GM21526 (cell line): ENCODE measurements at regions not wholly inside any gene's neighbourhood (a gene's known extent, or its start where the extent isn't known, plus 50 kb on each side); places are given as distances from the start of the nearest gene placed in this dataset.
"Not testable (repeated sequence)": the region's sequence is repeated elsewhere in the genome, so short reads cannot be mapped to it uniquely, and the experiment has no call there.

Experiments used
- ATAC-seq: cut with Tn5 transposase; IDR thresholded peaks from one replicate; pipeline ENCODE4 v1.9.1; 2021; ENCODE audit warnings: moderate library complexity; ENCODE audit not compliant: unreplicated experiment, low FRiP score

DNA sequence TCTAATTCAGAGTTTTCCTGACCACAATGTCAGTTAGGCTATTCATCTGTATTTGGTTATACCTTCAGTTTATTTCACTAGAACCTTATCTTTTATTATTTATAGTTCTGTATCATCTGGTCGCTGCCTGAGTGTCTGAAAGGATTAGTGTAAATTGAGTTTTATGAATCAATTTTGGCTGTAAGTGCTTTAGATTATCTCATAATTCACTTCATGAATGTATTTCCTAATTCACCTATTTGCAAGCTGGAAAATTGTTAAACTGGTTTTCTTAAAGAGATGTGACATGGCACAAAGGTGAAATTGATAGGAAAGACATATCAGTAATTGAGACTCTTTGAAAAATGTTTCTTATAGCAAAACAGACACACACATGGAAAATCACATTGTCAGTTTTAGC lies 242.4 kb upstream of the ACO1 start:
- ATAC-seq, result no peak

DNA sequence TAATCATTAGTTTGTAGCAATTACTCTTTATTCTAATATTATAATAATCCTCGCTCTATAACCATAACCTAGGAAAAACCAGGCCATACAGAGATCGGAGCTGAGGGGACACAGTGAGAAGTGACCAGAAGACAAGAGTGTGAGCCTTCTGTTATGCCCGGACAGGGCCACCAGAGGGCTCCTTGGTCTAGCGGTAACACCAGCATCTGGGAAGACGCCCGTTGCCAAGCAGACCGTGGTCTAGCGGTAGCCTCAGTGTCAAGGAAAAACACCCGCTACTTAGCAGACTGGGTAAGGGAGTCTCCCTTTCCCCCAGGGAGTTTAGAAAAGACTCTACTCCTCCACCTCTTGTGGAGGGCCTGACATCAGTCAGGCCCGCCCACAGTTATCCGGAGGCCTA lies 235.9 kb upstream of the ACO1 start:
- not testable (repeated sequence) for ATAC-seq

DNA sequence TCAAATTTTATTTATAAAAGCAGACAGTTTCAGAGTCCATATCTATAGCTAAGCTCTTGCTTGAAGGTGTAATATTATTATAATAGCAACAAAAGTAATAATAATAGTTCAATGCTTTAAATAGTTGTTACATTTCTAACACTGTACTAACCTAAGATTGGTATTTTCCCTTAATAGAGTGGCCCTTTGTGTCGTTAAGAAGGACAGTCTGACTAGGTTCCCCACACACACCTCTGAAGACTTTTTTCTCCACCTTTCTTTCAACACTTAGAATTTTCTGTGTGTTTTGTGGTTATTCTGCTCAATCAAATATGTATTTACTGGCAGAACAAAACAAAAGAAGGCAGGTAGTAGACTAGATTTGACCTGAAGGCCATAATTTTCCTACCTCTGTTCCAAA lies 223.2 kb upstream of the ACO1 start:
- peak; percentile 31 for ATAC-seq

DNA sequence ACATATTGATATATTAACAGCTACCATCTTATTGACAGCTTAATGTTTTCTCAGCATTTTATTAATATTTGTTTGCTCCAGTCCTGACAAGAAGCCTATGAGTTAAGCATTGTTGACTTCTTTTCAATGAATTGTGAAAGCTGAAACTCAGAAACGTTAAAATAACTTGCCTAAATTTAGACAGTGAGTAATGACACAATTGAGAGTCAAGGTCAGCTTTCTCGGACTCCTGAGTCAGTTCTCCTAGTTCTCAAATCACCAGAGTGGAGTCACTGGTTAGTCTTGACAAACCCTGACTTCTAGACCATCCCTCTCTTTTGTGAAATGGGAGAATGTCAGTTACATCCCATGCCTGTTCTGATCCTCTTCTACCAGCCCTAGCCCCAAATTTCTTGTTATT lies 222.7 kb upstream of the ACO1 start:
- ATAC-seq, result peak; percentile 98

DNA sequence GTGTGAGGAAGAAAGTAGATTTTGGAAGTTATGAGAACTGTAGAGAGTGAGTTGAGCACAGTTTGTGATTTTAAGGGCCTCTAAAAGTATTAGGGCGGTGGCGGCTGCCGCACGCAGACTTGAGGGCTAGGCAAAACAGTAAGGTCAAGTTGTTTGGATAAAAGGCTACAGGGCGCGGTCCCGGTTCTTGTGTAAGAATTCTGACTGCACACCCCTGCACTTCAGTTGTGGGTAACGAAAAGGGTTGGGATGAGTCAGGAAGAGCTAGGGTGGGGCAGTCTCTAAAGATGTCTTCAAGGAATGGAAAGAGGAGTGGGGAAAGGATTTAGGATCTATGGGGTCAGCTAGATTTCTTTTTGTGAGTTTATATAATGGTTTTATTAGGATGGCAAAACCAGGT lies 218.1 kb upstream of the ACO1 start:
- not testable (repeated sequence) for ATAC-seq

DNA sequence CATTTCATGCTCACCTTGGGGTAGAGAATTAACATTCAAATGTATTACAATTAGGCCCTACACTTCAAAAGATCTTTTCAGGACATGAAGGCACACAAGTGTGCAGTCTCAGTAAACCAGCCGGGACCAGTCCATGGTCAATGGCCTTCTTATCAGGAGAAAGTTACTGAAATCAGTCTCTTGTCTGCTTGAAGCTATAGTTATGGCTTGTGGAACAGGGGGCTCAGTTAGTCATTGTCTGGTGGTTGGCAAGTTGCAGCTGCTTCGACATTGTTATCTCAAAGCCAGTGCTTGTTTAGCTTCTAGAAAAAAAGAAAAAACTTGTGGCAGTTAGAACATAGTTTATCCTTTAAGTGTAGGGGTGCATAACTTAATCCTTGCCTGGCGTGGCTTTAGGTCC lies 213.1 kb upstream of the ACO1 start:
- ATAC-seq, result no peak

DNA sequence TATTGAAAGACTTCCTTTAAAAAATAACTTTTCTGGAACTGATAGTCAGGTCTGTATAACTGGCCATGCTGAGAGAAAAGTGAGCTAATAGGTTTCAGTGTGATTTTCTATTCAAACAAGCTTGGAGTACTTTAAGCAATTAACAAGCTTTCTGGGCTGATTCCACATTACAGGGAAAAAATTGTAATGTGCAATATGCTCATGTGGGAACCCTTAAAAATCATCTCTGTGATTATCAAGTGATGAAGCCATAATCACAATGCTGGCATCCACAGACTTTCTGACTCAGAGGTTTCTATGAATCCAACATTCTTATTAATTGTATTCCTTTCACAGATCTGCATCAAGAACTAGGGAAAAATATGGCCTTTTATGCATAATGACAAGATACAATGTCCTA lies 212.2 kb upstream of the ACO1 start:
- ATAC-seq, result no peak

DNA sequence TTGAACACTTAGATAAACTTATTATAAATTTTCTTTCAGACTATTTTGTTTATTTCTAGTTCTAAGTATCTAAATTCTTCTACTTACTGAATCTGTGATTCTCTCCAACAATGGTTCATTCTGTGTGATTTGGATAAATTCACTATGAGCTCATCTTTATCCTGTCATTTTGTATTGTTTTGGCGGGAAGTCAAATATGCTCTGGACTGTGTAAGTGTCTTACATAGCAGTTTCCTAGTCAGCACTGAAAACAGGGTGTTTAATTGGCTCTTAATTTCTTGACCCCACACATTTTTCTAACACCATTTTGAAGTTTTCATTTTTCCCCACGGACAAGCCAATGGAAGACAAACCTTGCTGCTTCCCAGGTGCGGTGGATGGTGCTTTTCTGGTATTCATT lies 207.0 kb upstream of the ACO1 start:
- ATAC-seq, result no peak

DNA sequence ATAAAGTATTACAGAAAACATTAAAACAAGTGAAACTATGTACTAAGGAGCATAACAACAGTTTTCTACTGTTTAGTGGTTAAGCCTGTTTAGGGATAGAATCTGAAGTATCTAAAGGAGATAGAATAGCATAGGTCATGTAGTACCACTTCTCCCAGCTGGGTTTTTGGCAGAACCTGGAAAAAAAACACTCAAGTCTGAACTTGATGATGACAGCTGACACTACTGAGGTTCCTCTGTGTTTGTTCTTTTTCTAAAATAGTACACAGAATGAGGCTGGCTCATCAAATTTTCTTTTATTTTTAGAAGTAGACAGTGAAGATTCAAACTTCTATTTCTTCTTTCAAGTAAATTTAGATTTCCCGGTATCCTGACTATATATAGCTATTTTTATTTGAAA lies 203.8 kb upstream of the ACO1 start:
- no peak for ATAC-seq

DNA sequence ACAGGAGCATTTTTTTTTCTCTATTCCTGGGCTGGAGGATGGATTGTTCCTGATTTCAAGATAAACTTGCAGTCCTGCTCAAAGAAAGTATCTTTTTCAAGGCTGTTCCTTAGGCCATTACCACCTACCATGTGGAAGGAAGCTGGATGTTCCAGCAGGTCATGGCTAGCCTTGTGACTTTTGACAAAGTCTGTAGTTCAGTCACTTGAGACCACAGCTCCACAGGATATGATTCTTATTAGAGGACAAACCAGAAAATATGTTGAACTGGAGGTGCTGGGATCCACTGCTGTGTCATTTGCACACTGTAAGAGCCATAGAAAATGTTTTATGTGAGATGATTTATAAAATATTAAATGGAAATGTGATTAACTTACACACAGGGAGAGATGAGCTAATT lies 184.2 kb upstream of the ACO1 start:
- no peak for ATAC-seq

DNA sequence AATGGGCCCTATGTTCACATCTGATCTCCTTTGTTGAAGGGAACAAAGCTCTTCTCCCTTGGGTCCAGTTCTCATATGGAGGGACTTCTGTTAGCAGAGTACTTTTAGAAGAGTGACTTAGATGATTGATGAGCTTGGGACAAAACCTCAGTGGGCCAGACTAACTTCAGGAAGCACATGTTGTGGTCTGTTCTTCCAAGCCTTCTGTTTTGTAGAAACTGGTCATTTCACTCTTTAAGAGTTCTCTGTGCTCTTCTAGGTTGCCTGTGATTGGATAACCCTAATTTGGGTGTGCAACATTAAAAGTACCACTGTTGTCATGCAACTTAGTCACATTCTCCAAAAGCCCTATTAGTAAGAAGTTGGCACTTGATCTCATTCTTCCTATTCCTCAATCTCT lies 183.5 kb upstream of the ACO1 start:
- ATAC-seq, result no peak

DNA sequence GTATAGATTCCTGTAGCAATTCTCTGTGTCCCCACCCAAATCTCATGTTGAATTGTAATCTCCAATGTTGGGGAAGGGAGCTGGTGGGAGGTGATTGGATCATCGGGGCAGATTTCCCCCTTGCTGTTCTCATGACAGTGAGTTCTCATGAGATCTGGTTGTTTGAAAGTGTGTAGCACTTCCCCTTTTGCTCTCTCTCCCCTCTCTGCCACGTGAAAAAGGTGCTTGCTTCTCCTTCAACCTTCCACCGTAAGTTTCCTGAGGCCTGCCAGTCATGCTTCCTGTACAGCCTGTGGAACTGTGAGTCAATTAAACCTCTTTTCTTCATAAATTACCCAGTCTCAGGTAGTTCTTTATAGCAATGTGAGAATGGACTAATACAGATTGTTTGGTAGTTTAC lies 175.3 kb upstream of the ACO1 start:
- ATAC-seq, result not testable (repeated sequence)

DNA sequence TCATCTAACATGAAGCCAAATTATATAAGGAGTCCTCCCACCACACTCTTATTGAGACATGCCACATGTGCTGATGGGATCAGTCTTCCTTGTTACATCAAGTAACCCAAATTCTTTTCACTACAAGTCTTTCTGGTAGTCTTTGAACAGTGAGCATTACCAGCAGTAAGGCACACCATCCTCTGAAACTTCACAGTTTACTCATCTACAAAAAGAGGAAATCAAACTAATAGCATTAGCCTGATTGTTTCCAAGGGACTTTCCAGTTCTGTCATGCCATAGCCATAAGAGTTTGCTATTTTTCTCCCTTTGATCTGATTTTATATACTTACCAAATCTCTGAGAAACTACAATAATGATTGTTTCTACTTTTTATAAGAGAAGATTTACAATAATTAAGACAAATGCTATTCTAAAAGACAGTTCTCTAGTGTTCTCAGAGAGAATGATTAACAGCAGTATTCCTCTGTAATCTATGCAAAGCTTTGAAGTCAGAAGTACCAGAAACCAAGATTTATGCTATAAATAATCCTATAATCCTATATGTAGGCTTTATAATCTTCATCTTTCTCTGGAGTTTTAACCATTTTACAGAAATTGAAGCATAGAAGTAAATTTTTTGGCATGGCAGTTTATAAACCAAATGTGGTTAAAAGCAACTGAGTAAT lies 166.2 kb upstream of the ACO1 start:
- ATAC-seq, result peak; percentile 99

DNA sequence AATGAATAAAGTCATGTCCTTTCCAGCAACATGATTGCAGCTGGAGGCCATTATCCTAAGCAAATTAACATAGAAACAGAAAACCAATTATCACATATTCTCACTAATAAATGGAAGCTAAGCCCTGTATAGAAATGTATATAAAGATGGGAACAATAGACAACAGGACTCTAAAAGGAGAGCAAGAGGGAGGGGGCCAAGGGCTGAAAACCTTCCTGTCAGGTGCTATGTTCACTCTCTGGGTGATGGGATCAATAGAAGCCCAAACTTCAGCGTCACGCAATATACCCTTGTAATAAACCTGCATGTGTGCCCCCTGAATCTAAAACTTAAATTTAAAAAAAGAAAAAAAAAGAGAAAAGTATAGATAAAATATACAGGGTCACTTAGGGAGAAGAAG lies 163.7 kb upstream of the ACO1 start:
- ATAC-seq, result no peak

DNA sequence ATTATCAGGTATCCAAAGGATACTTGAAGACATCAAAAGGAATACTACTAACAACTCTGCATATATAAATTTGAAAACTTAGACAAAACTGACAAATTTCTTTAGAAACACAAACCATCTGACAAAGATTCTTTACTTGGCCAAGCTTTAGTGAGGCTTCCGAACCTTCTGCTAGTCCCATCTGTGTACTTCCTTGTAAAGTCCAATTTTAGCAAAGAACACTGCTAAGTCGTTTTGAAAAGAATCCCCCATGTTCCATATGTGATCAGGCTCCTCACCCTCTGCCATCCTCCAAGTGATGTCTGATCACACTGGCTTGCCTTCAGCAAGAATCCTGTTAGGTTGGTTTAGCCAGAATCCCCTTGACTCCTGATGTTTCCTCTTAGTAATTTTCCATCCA lies 150.0 kb upstream of the ACO1 start:
- ATAC-seq, result no peak

DNA sequence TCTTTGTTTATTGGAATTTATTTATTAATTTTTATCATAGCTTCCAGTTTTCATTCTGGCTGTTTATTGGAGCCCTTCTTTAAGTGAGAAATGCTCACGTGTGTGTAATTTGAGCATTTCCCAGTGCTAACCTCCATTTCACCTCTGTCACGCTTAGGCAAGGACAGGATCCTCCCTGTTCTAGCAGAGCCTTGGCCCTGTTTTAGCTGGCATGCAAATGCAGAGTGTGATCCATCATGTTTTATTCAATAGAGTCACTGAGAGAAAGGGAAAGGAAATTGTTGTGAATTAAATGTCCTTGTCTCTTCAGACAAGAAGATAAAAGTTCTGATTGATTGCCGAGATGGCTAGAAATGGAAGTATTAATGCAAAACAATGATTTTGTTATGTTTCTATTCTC lies 137.3 kb upstream of the ACO1 start:
- ATAC-seq, result no peak

DNA sequence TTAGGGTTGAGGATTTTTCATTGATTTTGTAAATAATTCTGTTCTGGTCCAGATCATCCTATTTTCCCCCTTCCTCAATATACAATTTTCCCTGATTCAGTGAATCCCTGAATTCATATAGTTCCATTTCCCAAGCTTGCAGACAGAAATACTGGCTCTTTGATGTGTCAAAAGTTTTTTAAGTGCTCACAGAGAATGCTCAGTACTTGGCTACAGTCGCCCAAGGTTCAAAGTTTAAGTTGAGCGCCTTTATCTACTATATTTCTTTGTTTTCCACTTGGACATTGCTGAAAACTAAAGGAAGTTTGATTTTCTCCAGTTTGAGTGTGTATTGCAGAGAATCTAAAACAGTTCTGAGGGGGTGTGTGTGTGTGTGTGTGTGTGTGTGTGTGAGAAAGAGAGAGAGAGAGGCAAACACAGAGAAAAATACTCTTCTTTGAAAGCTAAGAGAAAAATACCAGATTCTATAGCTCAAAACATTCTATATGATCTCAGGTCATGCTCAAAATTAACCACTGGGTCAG lies 136.2 kb upstream of the ACO1 start:
- ATAC-seq, result no peak

DNA sequence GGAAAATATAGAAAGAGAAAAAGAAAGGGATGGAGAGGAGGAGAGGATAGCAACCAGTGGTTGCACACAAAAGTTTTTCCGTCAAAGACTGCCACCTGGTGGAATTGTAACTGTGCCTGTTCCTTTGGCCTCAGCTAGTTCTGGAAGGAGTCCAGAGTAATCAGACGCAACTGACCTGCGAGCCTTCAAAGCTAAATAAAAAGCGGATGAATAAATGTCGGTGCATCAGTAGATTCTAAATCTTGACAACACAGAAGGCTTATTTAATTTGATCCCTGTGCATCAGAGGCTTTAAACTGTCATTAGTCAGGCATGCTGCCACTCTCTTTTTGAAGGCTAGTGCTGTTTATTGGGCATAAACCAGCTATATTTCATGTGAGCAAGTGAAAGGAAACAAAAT lies 132.9 kb upstream of the ACO1 start:
- peak; percentile 84 for ATAC-seq

DNA sequence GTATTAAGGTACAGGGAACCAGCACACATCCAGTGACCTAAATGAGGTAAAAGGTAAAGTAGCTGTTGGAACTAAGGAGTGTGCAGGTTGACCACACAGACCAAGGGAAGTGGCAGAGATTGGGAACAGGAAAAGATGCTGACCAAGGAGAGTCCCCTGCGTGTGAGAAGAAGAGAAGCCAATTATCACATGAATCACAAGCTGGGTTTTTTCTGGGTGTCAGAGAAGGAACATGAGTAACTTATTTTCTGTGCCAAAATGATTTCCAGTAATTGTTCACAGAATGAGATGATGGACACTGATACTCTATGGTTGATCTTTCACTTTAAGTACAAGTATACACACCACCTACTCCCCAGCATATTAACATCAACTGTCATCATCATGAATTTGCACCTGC lies 130.7 kb upstream of the ACO1 start:
- ATAC-seq, result no peak

DNA sequence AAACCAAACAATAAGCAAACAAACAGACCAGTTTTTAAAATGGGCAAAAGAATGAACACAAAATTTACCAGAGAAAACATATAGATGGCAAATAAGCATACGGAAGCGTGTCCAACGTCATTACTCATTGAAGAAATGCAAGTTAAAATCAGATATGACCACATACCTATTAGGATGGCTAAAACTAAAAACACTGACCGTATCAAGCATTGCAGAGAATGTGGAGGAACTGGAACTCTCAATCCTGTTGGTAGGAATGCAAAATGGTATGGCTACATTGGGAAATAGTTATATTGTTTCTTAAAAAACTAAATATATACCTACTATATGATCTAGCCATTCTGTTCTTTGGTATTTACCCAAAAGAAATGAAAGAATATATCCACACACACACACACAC lies 129.4 kb upstream of the ACO1 start:
- no peak for ATAC-seq

DNA sequence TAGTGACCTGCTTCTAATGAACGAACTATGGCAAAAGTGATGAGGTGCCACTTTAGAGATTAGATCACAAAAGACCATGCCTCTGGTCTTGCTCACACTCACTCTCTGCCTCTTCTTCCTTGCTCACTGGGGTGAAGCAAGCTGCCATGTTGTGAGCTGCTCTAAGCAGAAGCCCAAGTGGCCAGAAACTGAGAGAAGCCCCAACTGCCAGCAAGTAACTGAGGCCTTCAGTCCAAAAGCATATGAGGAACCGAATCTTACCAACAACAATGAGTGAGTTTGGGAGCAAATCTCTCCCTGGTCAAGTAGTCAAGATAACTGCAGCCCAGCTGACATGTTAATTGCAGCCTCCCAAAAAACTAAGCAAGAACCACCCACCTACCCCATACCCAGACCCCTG lies 126.0 kb upstream of the ACO1 start:
- no peak for ATAC-seq

DNA sequence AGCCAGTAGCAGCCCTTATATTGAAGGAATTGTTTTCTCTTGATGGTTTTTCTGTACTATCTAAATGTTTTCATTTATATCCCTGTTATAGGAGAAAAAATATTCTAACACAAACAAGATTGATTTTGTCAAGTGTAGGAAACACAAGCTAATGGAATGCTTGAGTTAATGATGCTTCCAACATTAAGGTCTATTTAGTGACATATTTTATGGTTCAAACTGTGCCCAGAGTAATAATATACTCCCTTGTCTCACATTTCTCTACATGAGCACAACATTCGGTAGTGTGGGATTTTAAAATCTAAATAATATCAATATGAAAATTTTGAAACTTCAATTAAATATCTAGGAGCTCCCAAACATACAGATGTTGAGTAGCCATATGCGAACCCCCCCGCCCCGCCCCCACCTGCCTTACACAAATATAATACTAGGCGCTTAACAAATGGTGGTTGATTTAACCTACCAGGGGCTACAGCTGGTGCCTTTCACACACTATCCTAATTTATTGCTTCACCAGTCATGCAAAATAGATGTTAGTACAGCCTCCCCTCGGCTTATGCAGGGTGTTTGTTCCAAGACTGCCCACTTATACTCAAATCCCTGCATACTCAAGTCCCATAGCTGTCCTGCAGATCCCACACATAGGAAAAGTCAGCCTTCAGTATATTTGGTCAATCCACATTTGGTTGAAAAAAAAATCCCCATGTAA lies 124.1 kb upstream of the ACO1 start:
- no peak for ATAC-seq
